SIG-M5 treated with dmso at 0.1 percent for 504 hours (cell line): ENCODE measurements at regions not wholly inside any gene's neighbourhood (a gene's known extent, or its start where the extent isn't known, plus 50 kb on each side); places are given as distances from the start of the nearest gene placed in this dataset.
"Not testable (repeated sequence)": the region's sequence is repeated elsewhere in the genome, so short reads cannot be mapped to it uniquely, and the experiment has no call there.

Experiments used
- DNase-seq: peaks from one replicate; lab custom pipeline; 2025; ENCODE audit not compliant: unreplicated experiment; lab: John Stamatoyannopoulos, UW

GRCh38 chr1:78291872-78292271, 198.9 kb upstream of the PTGFR start:
- DNase-seq: no peak

GRCh38 chr1:78292361-78292760, 198.4 kb upstream of the PTGFR start:
- no peak for DNase-seq

GRCh38 chr1:78297836-78298235, 192.9 kb upstream of the PTGFR start:
- DNase-seq: no peak

- DNase-seq: no peak
Measured at GRCh38 chr1:78298349-78298748, 192.4 kb upstream of the PTGFR start.

- no peak for DNase-seq
Measured at GRCh38 chr1:78301141-78301540, 189.6 kb upstream of the PTGFR start.

- no peak for DNase-seq
Measured at GRCh38 chr1:78303620-78304019, 187.2 kb upstream of the PTGFR start.

- DNase-seq: no peak
Measured at GRCh38 chr1:78304341-78304740, 186.4 kb upstream of the PTGFR start.

GRCh38 chr1:78304761-78305160, 186.0 kb upstream of the PTGFR start:
- no peak for DNase-seq

GRCh38 chr1:78310261-78310660, 180.5 kb upstream of the PTGFR start:
- DNase-seq: not testable (repeated sequence)

GRCh38 chr1:78318011-78318410, 172.8 kb upstream of the PTGFR start:
- no peak for DNase-seq

GRCh38 chr1:78319603-78320002, 171.2 kb upstream of the PTGFR start:
- no peak for DNase-seq

GRCh38 chr1:78322928-78323680, 167.7 kb upstream of the PTGFR start:
- DNase-seq: no peak

GRCh38 chr1:78325293-78325692, 165.5 kb upstream of the PTGFR start:
- DNase-seq: no peak

- DNase-seq: no peak
Measured at GRCh38 chr1:78329475-78329874, 161.3 kb upstream of the PTGFR start.

- DNase-seq: no peak
Measured at GRCh38 chr1:78331799-78332198, 159.0 kb upstream of the PTGFR start.

- peak; percentile 22 for DNase-seq
Measured at GRCh38 chr1:78333502-78333901, 157.3 kb upstream of the PTGFR start.

GRCh38 chr1:78334114-78334513, 156.7 kb upstream of the PTGFR start:
- DNase-seq: no peak

- no peak for DNase-seq
Measured at GRCh38 chr1:78334952-78335351, 155.8 kb upstream of the PTGFR start.

GRCh38 chr1:78336751-78337150, 154.0 kb upstream of the PTGFR start:
- not testable (repeated sequence) for DNase-seq

- DNase-seq: no peak
Measured at GRCh38 chr1:78339490-78339889, 151.3 kb upstream of the PTGFR start.

- no peak for DNase-seq
Measured at GRCh38 chr1:78340006-78340405, 150.8 kb upstream of the PTGFR start.

- DNase-seq: no peak
Measured at GRCh38 chr1:78348496-78349284, 142.1 kb upstream of the PTGFR start.
